AG04450 (cell line): ENCODE measurements at regions not wholly inside any gene's neighbourhood (a gene's known extent, or its start where the extent isn't known, plus 50 kb on each side); places are given as distances from the start of the nearest gene placed in this dataset.

Source experiments
- CTCF ChIA-PET: fragments of 300-600, 350-600 bp; formaldehyde crosslinking; extraction: SDS; loops from one replicate; lab custom pipeline; 2022; ENCODE audit warnings: antibody characterized with exemption, inconsistent platforms; lab: Charles Lee
- POLR2A ChIA-PET: fragments of 350-600 bp; formaldehyde crosslinking; extraction: SDS; loops from one replicate; lab custom pipeline; 2021; ENCODE audit warnings: antibody characterized with exemption, inconsistent platforms; lab: Yijun Ruan, JAX
- DNase-seq: peaks from one replicate; pipeline ENCODE4 v3.0.0-alpha.2; 2011; ENCODE audit warnings: low read depth, low spot score
- H3K27ac ChIP-seq: one replicate; pipeline ENCODE4 v1.5.1; 2012; ENCODE audit warnings: low read depth, low read length, control low read depth
- H3K27me3 ChIP-seq: one replicate; pipeline ENCODE4 v1.6.0; 2012; ENCODE audit warnings: low read length; ENCODE audit not compliant: control insufficient read depth, insufficient read depth
- H3K4me3 ChIP-seq: 2 replicates; pipeline ENCODE4 v1.5.1; 2011; ENCODE audit warnings: mild to moderate bottlenecking, low read depth, low read length, control low read depth
- H3K9me3 ChIP-seq: 2 replicates; pipeline ENCODE4 v1.5.1; 2012; ENCODE audit warnings: low read length; ENCODE audit not compliant: control insufficient read depth, insufficient read depth
- TF ChIP-seq, protein P1 (sequence below): IDR thresholded peaks from 2 replicates; pipeline ENCODE4 v1.5.1; 2011; ENCODE audit warnings: low read depth, low read length, control low read depth, inconsistent platforms

GRCh38 chr1:71224741-71225377 is 144.0 kb upstream of the ZRANB2 start:
- POLR2A ChIA-PET: no interaction called here
- H3K27me3 ChIP-seq: no peaks in the 10 kb centered on the region
- TF ChIP-seq, protein P1, sequence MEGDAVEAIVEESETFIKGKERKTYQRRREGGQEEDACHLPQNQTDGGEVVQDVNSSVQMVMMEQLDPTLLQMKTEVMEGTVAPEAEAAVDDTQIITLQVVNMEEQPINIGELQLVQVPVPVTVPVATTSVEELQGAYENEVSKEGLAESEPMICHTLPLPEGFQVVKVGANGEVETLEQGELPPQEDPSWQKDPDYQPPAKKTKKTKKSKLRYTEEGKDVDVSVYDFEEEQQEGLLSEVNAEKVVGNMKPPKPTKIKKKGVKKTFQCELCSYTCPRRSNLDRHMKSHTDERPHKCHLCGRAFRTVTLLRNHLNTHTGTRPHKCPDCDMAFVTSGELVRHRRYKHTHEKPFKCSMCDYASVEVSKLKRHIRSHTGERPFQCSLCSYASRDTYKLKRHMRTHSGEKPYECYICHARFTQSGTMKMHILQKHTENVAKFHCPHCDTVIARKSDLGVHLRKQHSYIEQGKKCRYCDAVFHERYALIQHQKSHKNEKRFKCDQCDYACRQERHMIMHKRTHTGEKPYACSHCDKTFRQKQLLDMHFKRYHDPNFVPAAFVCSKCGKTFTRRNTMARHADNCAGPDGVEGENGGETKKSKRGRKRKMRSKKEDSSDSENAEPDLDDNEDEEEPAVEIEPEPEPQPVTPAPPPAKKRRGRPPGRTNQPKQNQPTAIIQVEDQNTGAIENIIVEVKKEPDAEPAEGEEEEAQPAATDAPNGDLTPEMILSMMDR: no peak
- CTCF ChIA-PET: no interaction called here
- H3K27ac ChIP-seq: no peak overlapping the region
- no peak for DNase-seq
- no peaks in the 10 kb centered on the region for H3K9me3 ChIP-seq
- H3K4me3 ChIP-seq: no peak overlapping the region

DNA sequence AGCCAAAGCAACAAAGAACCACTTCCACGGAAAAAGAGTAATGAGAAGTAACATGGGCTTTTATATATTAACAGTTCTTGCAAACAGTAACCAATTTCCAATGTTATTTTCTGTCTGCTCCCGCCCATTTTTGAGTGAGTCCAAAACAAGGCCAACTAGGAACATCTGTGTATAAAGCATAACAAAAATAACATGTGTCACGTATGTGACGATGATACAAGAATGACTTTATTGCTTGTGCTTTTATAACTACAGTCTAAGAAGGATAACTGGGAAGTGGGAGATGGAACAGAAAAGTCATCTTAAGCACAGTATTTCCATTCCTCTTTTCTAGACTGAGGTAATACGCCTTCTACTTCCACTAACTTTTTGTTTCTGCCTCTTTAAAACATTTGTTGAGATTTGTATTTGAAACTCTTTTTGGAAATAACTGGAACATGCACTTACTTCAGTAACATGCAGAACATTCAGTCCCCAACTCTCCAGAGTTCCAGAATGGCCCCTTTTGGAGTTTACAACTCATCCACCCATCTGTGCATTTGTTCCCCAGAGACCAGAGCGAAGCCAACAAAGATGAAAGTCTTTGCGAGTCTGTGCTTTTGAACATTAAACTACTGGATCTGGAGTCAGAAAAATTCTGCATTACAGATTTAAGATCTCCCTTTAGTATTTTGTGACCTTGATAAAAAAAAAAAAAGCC is 143.0 kb upstream of the ZRANB2 start:
- POLR2A ChIA-PET: no interaction called here
- H3K4me3 ChIP-seq: no peak overlapping the region
- H3K27ac ChIP-seq: no peak overlapping the region
- CTCF ChIA-PET: no interaction called here
- TF ChIP-seq, protein P1: no peak
- no peaks in the 10 kb centered on the region for H3K9me3 ChIP-seq
- DNase-seq: no peak
- no peaks in the 10 kb centered on the region for H3K27me3 ChIP-seq

- TF ChIP-seq, protein P1: no peak
- H3K27ac ChIP-seq: no peak overlapping the region
- no peaks in the 10 kb centered on the region for H3K9me3 ChIP-seq
- CTCF ChIA-PET: no interaction called here
- no peaks in the 10 kb centered on the region for H3K27me3 ChIP-seq
- POLR2A ChIA-PET: no interaction called here
- H3K4me3 ChIP-seq: no peak overlapping the region
- DNase-seq: no peak
These were observed 141.8 kb upstream of the ZRANB2 start for GRCh38 chr1:71222668-71223067.

DNA sequence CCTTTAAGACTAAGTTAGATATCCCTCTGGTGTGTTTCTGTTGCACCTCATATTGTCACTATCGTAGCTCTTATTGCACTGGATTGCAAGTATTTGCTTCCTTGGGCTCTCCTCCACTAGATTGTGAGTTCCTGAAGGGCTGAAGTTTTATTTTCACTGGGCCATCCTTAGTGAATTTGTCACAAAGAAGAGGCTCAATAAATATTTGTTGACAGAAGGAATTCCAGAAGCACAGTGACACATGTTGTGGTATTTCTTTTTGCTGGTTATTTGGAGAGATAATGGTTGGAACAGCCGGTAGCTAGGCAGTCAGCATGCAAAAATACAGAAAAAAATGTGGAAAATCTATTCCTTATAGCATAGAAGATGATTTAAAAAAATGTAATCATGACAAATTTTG is 129.9 kb upstream of the ZRANB2 start:
- TF ChIP-seq, protein P1: no peak
- POLR2A ChIA-PET: no interaction called here
- Histone ChIP-seq H3K27me3 (no peaks in the 10 kb centered on the region), H3K9me3 (no peaks in the 10 kb centered on the region), H3K27ac (no peak overlapping the region), H3K4me3 (no peak overlapping the region)
- no peak for DNase-seq
- CTCF ChIA-PET: no interaction called here

DNA sequence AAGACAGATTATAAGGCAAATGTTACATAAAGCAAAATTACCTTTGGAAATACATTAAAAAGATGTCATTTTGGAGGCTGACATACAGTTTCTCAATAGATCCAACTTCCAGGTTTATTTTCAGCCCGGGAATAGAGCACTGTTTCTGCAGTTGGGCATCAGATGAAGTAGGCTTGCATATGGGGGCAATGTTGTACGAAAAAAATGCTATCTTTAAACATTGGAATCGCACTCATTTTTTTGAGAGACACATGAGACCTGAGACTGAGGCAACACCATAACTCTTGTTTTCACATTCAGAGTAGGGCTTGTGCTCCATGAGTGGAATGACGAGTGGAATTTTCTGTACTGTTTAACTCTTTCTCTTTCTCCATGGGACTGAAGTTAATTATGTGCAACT is 122.4 kb upstream of the ZRANB2 start:
- H3K4me3 ChIP-seq: no peak overlapping the region
- TF ChIP-seq, protein P1: no peak
- H3K9me3 ChIP-seq: no peaks in the 10 kb centered on the region
- CTCF ChIA-PET: no interaction called here
- DNase-seq: no peak
- POLR2A ChIA-PET: no interaction called here
- H3K27ac ChIP-seq: no peak overlapping the region
- H3K27me3 ChIP-seq: no peaks in the 10 kb centered on the region
